Lower leg skin (tissue), 4 donors: ENCODE measurements at regions not wholly inside any gene's neighbourhood (a gene's known extent, or its start where the extent isn't known, plus 50 kb on each side); places are given as distances from the start of the nearest gene placed in this dataset.
"Not testable (repeated sequence)": the region's sequence is repeated elsewhere in the genome, so short reads cannot be mapped to it uniquely, and the experiment has no call there.

Source experiments
- DNase-seq, 2 donors: peaks; one replicate each; pipeline ENCODE4 v3.0.0-alpha.2; 2019; ENCODE audit warnings: low spot score in 2 of 2
- H3K4me3 ChIP-seq: fragments of 200-600 bp; sonication (generic); 2 replicates; pipeline ENCODE4 v1.5.1; 2017; ENCODE audit warnings: mild to moderate bottlenecking, low read depth; ENCODE audit not compliant: poor library complexity, severe bottlenecking
- POLR2A ChIP-seq, 2 donors: fragments of 450-650 bp; IDR thresholded peaks; one replicate each; pipeline ENCODE4 v1.6.1; 2016 to 2017; ENCODE audit warnings: antibody characterized with exemption in 2 of 2, mild to moderate bottlenecking in 1 of 2, moderate library complexity in 1 of 2
- WGBS, 2 donors: methylation state at CpG; one replicate each; pipeline ENCODE4 v1.1.5; 2018; 5-methylcytosine and 5-hydroxymethylcytosine counted together
- intact Hi-C: fragments of 100-400 bp; cut with DNase I; formaldehyde crosslinking; loops from one replicate; pipeline ENCODE4 v1.15.0; 2023; ENCODE audit warnings: low total_unique reads
- TF ChIP-seq, protein P1 (sequence below), 3 donors: fragments of 450-650 bp; IDR thresholded peaks; one replicate each; pipeline ENCODE4 v1.5.1; 2016; ENCODE audit warnings: antibody characterized with exemption in 3 of 3, mild to moderate bottlenecking in 3 of 3, moderate library complexity in 2 of 3

DNA sequence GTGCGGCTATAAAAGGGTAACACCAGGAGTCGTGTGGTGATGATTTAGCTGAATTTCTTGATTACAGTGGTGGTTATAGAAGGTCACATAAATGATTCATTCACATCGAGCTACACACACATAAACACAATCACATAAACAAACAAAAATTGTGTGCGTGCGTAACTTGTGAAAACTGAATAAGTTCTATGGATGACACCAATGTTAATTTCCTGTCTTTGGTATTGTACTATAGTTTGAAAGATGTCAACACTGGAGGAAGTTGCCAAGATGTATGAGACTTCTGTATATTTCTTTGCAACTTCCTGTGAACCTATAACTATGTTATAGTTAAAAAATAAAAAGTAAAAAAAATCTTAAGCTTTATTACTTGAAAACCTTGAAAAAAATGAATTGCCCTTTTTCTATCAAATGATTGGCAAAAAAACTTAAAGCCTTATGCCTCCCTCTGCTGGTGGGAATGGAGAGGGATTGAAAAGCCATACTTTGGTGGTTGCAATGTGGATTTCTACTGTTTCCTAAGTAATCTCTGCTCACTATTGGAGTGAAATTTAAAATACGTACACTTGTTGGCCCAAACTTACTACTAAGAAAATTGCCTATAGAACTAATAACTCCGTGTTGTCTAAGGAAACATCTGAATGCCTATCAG, 227.7 kb downstream of the RPIA start:
- no peak overlapping the region for H3K4me3 ChIP-seq
- intact Hi-C loops: no loop called here
- WGBS, 2 donors: 62 to 71% methylated on average over 7 of the region's 7 CpGs
- DNase-seq: no peak
- TF ChIP-seq, protein P1, sequence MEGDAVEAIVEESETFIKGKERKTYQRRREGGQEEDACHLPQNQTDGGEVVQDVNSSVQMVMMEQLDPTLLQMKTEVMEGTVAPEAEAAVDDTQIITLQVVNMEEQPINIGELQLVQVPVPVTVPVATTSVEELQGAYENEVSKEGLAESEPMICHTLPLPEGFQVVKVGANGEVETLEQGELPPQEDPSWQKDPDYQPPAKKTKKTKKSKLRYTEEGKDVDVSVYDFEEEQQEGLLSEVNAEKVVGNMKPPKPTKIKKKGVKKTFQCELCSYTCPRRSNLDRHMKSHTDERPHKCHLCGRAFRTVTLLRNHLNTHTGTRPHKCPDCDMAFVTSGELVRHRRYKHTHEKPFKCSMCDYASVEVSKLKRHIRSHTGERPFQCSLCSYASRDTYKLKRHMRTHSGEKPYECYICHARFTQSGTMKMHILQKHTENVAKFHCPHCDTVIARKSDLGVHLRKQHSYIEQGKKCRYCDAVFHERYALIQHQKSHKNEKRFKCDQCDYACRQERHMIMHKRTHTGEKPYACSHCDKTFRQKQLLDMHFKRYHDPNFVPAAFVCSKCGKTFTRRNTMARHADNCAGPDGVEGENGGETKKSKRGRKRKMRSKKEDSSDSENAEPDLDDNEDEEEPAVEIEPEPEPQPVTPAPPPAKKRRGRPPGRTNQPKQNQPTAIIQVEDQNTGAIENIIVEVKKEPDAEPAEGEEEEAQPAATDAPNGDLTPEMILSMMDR (IDR thresholded peaks at IDR 0.05): no peak
- TF ChIP-seq POLR2A (IDR thresholded peaks at IDR 0.05): no peak

DNA sequence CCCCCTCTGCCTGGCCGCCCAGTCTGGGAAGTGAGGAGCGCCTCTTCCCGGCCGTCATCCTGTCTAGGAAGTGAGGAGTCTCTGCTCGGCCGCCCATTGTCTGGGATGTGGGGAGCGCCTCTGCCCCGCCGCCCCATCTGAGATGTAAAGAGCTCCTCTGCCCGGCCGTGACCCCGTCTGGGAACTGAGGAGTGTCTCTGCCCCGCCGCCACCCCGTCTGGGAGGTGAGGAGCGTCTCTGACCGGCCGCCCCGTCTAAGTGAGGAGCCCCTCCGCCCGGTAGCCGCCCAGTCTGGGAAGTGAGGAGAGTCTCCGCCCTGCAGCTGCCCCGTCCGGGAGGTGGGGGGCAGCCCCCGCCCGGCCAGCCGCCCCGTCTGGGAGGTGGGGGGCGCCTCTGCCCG, 228.9 kb downstream of the RPIA start:
- DNase-seq, H3K4me3 ChIP-seq, intact Hi-C loops: not testable (repeated sequence)
- 91 to 93% methylated on average over 24 to 31 of the region's 31 CpGs for WGBS, 2 donors

DNA sequence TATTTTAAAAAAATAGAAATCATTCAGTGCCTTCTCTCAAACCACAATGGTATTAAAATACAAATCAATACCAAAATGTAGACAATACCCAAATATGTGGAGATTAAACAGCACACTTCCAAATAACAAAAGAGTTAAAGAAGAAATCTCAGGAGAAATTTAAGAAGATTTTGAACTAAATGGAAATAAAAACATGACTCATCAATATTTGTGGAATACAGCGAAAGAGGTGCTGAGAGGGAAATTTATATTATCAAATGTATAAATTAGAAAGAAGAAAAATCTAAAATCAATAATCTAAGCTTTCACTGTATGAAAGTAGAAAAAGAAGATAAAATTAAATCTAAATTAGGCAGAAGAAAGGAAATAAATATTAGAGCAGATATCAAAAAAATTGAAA, 233.1 kb downstream of the RPIA start:
- 85 to 87% methylated on average over 1 of the region's 1 CpG for WGBS, 2 donors
- no peak for TF ChIP-seq POLR2A (IDR thresholded peaks at IDR 0.05)
- TF ChIP-seq, protein P1 (IDR thresholded peaks at IDR 0.05): no peak
- no peak overlapping the region for H3K4me3 ChIP-seq
- DNase-seq: no peak
- intact Hi-C loops: no loop called here

DNA sequence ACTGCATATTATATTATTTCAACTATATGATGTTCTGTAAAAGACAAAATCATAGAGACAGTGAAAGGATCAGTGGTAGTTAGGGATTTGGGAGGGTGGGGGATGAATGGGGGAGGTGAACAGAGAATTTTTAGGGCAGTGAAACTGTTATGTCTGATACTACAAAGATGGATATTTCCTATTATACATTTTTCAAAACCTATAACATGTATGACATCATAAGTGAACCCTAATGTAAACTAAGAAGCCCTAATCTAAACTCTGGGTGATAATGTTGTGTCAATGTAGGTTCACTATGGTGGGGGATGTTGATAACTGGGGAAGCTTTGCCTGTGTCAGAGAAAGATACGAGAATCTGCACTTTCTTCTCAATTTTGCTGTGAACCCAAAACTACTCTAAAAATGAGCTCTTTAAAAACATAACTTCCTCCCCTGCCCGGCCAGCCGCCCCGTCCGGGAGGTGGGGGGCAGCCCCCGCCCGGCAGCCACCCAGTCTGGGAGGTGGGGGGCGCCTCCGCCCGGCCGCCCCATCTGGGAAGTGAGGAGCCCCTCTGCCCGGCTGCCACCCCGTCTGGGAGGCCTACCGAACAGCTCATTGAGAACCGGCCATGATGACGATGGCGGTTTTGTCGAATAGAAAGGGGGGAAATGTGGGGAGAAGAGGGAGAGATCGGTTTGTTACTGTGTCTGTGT, 234.4 kb downstream of the RPIA start:
- no peak for TF ChIP-seq POLR2A (IDR thresholded peaks at IDR 0.05)
- TF ChIP-seq, protein P1 (IDR thresholded peaks at IDR 0.05): no peak
- WGBS, 2 donors: 82 to 91% methylated on average over 19 of the region's 19 CpGs
- no peak for DNase-seq
- H3K4me3 ChIP-seq: no peak overlapping the region
- intact Hi-C loops: no loop called here

DNA sequence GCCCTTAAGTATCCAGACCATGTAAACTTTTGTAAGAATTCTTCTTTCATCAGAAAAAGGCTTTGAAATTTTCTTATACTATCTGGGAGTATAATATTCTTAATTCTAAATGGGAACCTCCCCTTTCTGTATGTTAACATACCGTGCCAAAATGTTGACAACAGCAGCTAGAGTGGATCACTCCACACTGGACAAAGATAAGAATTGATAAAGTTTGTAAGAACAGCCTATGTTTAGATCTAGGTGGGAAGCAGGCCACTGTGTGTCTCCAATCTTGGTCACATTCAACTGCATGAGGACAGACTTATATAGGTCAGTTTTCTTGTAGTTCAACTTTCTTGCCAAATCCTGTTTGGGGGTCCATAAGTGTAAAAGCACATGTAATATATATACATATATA, 235.7 kb downstream of the RPIA start:
- no peak overlapping the region for H3K4me3 ChIP-seq
- TF ChIP-seq POLR2A (IDR thresholded peaks at IDR 0.05): no peak
- TF ChIP-seq, protein P1 (IDR thresholded peaks at IDR 0.05): no peak
- no peak for DNase-seq
- WGBS, 2 donors: 72 to 75% methylated on average over 1 of the region's 1 CpG
- intact Hi-C loops: no loop called here

DNA sequence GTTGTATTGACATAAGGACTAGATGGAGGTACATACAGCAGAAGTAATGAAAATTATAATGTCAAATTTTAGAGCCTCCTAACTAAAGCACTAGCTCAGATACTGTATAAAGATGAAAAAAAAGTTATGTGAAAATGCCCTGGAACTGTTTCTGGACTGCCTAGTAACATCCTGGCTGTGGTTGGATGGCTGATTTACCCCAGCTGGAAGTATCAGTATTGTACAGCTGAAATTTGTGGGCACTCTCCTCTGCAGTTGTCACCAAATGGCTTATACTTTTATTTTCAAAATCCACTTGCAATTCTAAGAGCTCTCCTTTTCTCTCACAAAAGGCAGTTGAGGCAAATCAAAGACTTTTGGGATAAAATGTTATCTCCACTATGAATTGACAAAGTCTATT, 239.2 kb downstream of the RPIA start:
- intact Hi-C loops: no loop called here
- no peak overlapping the region for H3K4me3 ChIP-seq
- TF ChIP-seq, protein P1 (IDR thresholded peaks at IDR 0.05): no peak
- TF ChIP-seq POLR2A (IDR thresholded peaks at IDR 0.05): no peak
- no peak for DNase-seq
